GM12801 (cell line): ENCODE measurements at regions not wholly inside any gene's neighbourhood (a gene's known extent, or its start where the extent isn't known, plus 50 kb on each side); places are given as distances from the start of the nearest gene placed in this dataset.

ENCODE experiments used
- TF ChIP-seq, protein P1 (sequence below): IDR thresholded peaks from one replicate; pipeline ENCODE4 v1.5.1; 2011; ENCODE audit warnings: control low read depth; ENCODE audit not compliant: insufficient read length; ENCODE audit errors: extremely low read depth

DNA sequence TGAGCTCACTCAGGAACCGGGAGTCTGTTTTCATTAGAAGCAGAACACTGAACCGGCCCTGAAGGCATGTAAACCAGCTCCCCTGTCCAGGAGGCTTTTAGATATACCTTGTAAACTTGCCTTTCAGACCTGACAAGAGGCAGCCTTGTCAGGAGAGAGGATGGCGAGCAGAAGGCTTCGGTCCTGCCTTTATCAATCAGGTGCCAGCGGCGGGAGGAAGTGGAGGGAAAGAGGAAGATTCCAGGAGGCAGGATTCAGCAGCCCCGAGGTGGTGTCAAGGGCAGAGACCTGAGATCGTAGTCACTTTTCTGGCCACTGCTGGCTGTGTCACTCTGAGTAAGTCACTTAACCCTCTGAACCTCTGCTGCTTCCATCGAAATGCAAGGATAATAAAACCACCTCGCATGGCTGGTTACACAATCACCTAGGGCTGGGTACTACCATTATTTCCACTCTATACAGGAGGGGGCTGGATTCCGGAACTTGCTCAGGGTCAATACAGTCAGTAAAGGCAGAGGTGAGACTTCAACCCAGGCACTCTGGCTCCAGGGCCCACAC is 181.0 kb downstream of the CHST1 start:
- TF ChIP-seq, protein P1, sequence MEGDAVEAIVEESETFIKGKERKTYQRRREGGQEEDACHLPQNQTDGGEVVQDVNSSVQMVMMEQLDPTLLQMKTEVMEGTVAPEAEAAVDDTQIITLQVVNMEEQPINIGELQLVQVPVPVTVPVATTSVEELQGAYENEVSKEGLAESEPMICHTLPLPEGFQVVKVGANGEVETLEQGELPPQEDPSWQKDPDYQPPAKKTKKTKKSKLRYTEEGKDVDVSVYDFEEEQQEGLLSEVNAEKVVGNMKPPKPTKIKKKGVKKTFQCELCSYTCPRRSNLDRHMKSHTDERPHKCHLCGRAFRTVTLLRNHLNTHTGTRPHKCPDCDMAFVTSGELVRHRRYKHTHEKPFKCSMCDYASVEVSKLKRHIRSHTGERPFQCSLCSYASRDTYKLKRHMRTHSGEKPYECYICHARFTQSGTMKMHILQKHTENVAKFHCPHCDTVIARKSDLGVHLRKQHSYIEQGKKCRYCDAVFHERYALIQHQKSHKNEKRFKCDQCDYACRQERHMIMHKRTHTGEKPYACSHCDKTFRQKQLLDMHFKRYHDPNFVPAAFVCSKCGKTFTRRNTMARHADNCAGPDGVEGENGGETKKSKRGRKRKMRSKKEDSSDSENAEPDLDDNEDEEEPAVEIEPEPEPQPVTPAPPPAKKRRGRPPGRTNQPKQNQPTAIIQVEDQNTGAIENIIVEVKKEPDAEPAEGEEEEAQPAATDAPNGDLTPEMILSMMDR = no peak

GRCh38 chr11:45483416-45483815 is 182.0 kb downstream of the CHST1 start:
- TF ChIP-seq, protein P1 = no peak

GRCh38 chr11:45482331-45482730 is 183.1 kb downstream of the CHST1 start:
- TF ChIP-seq, protein P1 = no peak

DNA sequence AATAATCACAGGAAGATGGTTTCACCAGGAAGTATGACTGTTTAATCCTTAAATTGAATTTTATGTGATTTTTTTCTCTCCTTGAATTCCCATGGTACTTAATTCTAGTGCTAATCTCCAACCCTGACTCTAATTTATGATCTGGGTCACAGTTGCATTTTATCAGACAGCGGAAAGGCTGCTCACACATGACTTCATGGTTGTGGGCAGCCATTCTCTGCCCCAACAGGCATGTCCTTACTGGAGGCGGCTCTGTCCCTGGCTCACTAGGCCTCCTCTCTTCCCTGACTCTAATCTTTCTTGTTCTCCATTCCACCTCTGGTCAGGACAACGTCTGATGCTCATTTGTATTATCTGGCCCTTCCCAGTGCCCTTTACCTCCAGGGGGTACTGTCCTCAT is 184.4 kb downstream of the CHST1 start:
- TF ChIP-seq, protein P1 = no peak

GRCh38 chr11:45477588-45477987 is 187.8 kb downstream of the CHST1 start:
- TF ChIP-seq, protein P1 = no peak

DNA sequence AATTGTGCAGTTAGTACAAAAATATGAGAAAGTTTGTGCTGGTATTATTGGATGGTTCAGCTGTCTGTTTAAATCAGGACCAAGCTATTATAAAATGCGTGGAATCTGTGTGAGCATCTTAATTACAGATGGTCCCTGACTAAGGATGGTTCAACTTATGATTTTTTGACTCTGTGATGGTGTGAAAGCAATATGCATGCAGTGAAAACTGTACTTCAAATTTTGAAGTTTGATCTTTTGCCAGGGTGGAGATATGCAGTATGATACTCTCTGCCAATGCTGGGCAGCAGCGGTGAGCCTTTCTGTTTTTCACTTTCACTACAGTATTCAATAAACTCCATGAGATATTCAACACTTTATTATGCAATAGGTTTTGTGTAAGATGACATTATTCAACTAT is 189.3 kb downstream of the CHST1 start:
- TF ChIP-seq, protein P1 = no peak

- TF ChIP-seq, protein P1 = no peak
Observed at GRCh38 chr11:45475173-45475572, 189.0 kb upstream of the SYT13 start.
